Cortex of kidney (tissue), 1 donor: ENCODE measurements at regions not wholly inside any gene's neighbourhood (a gene's known extent, or its start where the extent isn't known, plus 50 kb on each side); places are given as distances from the start of the nearest gene placed in this dataset.
A peak's percentile ranks its signal among the peaks of the same experiment; 100 is the strongest.
"Not testable (repeated sequence)": the region's sequence is repeated elsewhere in the genome, so short reads cannot be mapped to it uniquely, and the experiment has no call there.

ENCODE experiments used
- DNase-seq: peaks from one replicate; lab custom pipeline; 2025; lab: John Stamatoyannopoulos, UW

DNA sequence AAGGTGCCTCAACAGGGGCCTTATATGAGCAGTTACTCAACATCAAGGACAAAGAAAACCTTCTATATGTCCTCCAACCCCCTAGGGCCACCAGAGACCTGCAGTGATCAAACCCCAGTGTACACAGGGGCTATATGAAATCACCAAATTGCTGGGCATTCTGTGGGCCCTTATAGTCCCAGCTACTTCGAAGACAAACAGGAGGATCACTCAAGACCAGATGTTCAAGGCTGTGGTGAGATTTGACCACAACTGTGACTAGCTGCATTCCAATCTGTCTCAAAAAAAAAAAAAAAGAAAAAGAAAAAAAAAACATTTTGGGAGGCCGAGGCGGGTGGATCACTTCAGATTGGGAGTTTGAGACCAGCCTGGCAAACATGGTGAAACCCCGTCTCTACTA is 51.0 kb upstream of the PRB2 start:
- no peak for DNase-seq

DNA sequence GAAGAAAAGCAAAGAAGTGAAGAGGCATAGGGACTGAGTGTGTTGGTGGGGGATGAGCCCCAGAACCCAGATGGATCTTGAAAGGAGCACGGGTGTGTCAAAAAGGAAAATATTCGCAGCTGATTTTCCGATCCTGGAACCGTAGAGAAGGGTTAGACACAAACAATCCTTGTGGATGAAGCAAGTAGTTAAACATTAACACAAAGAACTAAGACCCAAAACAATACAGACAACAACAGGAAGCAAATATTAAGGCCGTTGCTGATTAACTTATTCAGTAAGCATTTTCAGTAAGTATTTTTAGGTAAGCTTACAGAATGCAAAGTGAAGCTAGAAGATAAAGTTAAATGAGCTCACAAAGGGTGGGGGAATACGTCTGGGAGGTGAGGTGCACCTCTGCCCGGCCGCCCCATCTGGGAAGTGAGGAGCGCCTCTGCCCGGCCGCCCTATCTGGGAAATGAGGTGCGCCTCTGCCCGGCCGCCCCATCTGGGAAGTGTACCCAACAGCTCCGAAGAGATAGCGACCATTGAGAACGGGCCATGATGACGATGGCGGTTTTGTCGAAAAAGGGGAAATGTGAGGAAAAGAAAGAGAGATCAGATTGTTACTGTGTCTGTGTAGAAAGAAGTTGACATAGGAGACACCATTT is 62.8 kb upstream of the PRB2 start:
- DNase-seq = no peak

DNA sequence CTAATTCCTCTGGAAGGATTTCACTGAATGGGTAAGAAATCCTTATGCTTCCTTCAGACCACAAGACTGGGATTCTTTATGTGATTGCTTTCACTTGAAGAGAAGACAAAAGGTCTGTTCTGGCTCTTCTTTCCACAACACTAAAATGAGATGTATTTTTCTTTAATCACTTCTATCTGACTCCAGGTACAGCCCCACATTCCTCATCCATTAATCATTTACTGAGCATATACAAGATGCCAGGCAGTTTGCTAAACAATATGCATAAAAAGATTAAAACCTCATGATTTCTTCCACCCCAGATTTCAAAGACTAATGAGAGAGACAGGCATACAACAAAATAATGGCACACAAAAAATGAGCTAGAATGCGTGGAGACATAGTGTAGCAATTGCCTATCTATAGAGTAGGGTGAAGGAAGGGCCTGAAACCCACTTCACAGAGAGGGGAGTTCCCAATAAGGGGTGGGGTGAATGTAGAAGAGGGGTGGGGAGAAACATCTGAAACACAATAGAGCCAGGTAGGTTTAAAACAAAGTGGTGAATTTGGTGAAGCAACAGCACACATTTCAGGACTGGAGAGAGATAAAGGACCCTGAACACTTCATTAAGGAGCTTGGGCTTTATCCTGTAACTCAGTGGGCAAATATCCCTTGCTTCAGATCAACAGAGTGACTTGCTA is 65.1 kb upstream of the PRB2 start:
- DNase-seq = no peak

DNA sequence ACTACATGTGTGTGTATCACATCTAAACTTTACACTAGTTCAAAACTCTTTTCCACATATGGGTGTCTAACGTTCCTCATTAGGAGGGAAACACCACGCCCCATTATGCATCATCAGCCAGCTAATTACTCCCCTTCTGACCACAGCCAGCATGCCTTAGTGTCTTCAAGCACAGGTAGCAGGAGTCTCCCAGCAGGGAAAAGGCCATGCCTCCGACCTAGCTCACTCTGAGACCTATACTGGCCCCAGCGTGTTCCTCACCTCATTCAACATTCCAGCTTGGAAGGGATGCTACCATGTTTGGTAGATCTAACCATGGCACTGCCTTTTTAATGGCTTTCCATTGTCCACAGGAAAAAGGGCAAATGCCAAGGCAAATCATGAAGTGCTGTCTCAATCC is 66.1 kb upstream of the PRB2 start:
- no peak for DNase-seq

DNA sequence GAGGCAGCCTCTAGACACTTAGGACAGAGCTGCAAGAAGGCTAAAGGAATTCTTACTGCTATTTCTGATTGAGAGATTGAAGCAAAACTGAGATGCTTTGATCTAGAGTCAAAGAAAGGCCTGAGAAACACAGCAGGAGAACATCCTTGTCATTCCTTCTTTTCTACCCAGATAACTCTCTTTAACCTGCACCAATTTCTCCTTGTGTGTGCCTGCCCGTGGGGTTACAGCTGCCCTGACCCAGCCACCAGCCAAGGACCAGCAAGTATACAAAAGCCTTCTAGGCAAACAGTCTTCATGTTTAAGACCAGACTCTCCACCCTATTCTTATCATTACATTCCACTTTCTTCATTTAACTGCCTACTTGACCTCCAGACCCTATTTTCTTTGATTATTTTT is 81.7 kb upstream of the PRB2 start:
- DNase-seq = no peak

DNA sequence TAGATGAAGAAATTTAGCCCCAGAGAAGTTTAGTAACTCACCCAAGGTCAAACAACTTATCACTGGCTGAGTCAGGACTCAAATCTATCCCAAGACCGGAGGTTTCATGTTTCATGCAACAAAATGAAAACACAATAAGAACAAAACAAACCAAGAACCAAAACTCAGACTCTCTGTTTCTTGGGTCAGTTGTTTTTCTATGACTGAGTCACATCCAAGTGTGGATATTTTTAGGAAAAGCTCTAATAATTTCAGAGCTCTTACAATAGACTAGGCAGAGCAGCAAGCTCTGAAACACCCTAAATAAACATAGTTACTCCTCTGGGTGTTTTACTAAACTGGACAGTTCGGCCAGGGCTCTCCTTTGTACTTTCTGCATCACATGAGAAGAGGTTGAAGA is 87.6 kb upstream of the PRB2 start:
- DNase-seq = no peak

DNA sequence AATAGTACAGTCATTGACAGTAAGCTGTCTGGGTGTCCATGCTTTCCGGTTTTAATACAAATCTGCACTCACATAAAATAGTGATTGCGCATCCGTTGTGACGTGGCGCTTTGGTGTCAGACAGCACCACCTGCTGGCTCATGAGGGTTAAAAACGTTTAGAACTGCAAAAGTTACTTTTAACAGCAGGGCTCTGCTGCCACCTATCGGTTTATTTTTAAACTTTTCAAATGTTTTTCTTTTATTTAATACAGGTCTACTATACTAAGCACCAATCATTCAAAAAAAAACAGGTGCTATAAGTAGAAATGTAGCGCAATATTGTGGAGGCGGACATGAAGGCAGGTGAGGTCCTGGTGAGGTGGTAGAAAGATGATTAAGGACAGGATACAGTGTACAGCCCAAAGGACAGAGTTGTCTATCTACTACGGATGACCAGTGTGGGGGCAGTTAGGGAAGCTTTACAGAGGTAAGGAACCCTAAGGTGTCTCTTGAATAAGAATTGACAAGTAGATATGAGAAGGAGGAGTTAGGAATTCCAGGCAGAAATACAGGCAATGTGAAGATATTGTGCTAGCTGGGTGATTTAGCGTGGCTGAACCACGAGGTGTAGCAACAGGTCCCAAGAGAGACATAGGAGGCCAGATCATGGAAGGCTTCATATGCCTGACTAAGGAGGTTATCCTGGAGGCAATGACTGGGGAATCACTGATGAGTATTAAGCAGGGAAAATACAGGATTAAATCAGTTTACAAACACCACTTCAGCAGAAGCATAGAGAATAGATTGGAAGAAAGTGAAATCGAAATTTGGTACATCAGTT is 91.5 kb upstream of the PRB2 start:
- DNase-seq = no peak

DNA sequence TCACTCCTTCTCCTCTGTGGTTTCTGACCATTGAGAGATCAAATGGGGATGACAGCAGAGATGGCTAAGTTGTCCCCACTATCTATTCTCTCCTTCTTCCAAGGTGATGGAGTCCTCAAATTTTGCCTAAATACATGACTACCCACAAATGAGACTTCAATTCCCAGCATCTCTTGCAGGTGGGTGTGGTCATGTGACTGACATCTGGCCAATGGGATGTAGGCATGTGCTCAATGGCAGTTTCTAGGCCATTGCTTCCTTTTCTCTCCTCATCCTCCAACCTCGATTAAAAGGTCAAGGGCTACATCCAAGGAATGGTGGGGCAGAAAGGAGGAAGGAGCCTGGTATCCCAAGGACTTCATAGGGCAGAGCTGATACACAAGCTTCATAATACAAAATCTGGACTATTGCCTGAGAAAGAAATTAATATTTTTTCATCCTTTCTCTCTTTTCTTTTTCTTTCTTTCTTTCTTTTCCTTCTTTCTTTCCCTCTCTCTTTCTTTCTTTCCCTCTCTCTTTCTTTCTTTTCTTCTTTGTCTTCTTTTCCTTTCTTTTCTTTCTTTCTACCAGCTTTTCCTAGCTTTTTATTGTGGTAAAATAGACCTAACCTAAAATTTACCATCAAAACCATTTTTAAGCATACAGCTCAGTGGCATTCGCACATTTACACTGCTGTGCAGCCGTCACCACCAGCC is 100.9 kb upstream of the PRB2 start:
- no peak for DNase-seq

DNA sequence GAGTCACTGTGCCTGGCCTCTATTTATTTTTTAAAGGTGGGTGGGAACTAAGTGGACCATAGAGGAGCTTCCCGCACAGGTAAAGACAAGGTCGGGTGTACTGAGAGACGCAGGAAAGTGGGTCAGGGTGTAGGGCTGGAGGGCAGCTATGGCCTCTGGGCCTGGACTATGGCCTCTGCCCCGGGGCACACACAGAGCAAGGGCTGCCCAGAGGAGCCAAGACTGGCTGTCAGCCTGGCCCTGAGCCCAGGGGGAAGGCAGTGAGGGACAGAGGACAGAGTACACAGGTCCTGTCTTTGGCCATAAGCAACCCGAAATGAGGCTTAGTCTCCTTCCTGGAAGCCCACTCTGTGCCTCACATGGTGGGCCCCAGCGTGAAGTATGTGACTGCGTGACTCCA is 102.1 kb upstream of the PRB2 start:
- no peak for DNase-seq

DNA sequence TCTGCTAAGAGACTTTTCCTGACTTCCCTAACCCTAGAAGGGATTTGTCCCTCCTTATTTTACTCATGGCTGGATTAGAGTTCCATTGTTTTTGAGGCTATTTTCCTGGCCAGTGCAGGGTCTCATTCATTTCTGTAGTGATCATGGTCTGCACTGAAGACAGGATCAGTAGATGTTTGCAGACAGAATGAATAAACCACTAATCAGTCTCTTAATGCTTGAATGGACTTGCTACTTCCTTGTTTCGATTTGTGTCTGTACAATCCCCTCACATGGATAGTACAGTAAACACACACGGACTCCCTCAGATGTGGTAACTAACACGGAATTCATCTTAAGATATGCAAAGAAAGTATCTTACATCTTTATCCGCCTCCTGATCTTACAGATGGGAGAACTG is 102.6 kb upstream of the PRB2 start:
- no peak for DNase-seq

DNA sequence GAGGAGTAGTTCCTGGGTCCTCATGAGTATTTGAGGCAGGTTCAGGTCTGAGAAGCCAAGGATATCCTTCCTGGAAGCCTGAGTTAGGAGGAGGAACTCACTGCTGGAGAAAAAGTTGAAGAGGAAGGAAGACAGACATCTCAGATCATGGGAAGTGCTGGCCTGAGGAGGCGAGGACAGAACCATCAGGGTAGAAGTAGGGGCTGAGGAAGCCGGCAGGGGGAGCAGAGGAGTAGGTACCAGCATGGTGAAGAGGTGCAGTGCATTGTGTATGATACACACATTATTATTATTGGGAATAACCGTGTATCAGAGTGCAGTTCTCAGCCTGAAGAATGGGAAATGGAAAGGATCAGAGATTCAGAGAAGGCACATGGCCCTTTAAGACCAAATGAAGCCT is 103.2 kb upstream of the PRB2 start:
- not testable (repeated sequence) for DNase-seq

DNA sequence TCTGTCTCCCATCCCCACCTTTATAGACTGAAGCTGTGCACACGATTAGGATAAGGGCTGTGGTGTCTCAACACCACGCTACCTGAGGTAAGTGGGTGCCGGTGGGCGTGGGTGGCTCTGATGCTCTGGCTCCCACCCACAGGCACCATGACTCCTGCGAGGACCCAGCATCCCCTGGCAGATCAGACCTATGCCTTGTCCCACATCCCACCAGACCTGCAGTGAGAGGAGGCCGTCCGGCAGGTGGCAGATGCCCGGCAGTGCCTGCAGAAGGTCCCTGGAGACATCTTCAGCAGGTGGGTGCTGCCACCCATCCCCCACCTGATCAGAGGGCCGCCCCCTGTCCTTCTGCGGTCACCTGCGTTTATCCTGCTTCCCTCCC is 104.4 kb upstream of the PRB2 start:
- DNase-seq = no peak

DNA sequence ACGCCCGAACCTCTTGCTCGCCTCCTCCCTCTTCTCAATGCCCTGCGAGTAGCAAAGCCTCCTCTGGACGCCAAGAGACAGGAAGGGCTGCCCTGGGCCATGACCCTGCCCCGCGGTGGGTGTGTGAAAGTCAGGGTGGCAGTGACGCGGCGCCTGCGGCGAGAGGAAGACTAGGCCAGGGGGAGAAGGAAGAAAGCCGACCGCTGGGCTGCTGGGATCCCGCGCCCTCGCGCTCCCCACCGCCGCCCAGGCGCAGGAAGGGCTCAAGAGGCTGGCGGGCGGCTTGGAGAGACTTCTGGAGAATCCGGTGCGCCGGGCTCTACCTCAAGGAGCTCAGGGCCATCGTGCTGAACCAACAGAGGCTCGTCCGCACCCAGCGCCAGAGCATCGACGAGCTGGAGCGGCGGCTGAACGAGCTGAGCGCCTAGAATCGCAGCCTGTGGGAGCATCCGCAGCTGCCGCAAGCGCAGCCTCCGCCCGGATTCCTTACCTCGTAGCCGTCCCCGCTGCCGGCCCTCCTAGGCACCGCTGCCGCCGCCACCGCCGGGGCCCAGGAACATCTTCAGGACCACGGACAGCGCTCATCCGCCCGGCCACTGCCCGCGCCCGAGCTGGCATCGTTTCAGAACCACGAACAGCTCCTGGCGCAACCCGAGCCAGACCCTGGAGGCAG is 105.0 kb upstream of the PRB2 start:
- peak; percentile 21 for DNase-seq

DNA sequence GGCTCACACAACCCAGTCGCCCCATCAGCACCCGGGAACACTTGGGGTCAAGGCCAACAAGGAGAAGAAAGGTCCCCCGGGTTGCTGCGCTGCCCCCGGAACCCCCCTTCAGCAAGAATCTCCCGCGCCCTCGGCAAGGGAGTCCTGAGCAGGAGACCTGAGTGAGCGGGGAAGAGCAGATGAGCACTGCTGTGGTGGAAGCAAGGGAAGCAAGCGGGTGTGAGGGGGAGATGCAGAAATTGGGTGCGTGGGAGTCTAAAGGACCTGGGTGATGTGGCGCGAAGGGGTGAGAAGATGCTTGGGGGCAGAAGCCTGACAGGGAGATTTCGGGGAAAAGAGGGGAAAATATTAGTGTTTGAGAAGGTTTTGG is 105.5 kb upstream of the PRB2 start:
- no peak for DNase-seq

DNA sequence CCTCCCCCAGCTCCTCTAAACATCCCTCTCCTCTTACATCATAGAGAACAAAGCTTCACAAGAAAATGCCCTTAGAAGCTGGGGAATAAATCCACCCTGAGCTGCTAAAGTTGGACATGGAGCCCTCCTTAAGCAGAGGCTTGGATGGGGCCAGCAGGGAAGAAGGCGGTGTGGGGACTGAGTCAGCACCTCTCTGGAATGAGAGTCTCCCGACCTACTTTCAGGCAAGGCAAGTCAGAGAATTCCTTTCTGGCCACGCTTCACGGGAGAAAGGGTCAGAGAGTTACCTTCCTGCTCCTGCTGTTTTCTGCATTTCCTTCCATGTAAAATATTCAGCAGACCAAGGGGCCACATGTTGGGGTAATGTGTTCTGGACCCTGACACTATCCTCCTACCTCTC is 113.3 kb upstream of the PRB2 start:
- no peak for DNase-seq

DNA sequence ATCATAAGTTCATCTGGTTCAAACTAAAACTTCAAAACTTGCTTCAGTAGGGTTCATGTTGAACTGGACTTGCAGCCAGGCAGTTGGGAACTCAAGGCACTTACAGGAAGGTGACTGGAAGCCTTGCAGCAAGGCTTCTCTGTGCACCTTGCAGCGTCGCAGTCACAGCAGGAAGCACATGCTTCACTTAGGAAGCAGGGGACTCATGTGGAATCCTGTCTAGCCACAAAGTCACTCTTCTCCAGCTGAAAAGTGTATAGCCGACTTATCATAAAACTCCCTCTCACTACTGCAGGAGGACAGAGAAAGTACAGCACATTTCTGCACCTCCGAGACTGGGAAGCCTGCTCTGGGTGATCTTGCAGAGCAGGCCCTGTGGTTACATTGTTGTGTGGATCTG is 114.0 kb upstream of the PRB2 start:
- DNase-seq = no peak

DNA sequence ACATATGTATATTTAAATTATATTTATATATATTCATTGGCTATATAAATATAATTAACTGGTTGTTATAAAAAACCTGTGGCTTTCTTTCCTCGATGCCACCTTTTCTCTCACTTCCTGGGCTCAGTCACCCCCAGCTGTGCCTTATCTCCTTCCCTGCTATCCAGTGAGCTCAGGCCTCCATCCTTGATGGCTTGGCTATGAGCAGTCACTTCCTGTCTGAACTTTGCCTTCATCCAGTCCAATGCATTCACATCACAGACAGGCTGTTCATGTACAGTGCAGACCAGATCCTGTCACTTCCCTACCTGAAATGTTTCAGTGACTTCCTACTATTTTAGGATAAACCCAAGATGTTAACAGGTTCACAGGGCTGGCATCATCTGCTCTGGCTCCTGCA is 115.3 kb upstream of the PRB2 start:
- no peak for DNase-seq

DNA sequence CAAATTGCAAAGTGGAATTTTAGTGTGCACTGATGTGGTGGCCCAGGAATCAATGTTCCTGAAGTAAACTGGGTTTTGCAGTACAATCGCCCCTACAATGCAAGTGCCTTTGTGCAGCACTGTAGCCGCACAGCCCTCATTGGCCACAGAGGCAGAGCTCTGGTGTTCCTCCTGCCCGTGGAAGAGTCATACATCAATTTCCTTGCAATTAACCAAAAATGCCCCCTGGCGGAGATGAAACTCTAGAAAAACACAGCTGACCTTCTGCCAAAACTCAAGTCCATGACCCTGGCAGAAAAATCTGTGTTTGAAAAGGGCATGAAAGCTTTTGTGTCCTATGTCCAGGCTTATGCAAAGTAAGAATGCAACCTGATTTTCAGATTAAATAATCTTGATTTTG is 117.9 kb upstream of the PRB2 start:
- DNase-seq = no peak

DNA sequence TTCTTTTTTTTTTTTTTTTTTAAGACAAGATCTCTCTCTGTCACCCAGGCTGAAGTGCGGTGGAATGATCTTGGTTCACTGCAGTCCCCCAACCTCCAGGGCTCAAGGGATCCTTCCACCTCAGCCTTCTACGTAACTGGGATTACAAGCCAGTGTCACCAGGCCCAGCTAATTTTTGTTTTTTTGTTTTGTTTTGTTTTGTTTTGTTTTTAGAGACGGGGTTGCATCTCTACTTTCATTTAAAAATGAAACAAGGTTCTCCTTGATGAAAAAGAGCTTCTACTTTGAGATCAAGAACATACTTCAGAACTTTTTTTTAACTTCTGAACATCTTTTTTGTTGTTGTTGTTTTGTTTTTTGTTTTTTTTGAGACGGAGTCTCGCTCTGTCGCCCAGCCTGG is 121.7 kb upstream of the PRB2 start:
- no peak for DNase-seq

DNA sequence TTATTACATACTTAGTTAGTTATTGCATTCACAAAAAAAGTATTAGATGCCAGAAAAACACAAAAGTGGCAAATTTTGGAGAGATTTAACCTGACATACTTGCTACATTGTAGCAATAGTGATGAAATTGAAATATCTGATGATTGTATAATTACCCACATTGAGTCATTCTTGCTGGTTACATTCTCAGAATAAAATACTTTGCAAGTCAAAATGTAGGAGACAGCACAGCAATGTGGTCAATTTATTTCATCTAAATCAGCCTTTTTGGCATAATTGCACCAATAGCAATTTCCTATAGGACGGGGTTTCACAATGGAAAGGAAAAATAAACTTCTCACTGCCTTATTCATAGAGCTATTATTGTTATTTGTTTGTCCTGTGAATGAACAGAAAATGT is 125.0 kb upstream of the ETV6 start:
- no peak for DNase-seq

DNA sequence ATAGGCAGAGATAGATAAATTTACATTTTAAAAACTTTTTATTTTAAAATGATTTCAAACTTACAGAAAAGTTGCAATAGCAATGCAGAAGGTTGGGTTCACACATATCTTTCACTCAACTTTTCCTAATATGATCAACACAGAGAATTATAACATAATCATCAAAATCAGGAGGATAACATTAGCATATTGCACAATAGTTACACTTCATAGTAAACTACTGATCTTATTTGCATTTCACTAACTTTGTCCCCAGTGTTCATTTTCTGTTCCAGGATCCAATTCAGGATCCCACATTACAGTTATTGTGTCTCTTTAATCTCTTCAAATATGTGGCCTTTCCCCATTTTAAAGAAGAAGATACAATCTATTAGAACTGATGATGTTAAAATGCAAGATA is 115.4 kb upstream of the ETV6 start:
- DNase-seq = no peak

DNA sequence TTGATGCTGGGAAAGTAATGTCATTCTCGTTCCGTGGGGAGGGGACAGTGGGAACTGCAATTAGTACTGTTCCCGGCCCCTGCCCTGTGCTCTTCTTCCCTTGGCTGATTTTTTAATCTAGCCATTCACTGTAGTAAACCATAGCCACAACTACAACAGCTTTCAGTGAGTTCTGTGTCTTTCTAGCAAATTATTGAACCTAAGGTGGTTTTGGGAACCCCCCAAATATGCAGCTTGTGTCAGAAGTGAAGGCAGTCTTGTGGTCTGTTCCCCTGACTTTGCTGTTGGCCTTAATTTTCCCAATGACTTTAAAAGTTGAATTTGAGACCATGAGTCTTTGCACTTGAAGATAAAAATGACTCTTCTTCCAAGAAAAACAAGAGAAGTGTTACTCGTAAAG is 114.3 kb upstream of the ETV6 start:
- DNase-seq = no peak
